DOHH2 (cell line): ENCODE measurements at regions not wholly inside any gene's neighbourhood (a gene's known extent, or its start where the extent isn't known, plus 50 kb on each side); places are given as distances from the start of the nearest gene placed in this dataset.

Source experiments
- H3F3A ChIP-seq: fragments of 200-600 bp; sonication (generic), shearing (Covaris generic); 2 replicates; pipeline ENCODE4 v1.6.0; 2016; ENCODE audit warnings: antibody characterized with exemption, mild to moderate bottlenecking; ENCODE audit not compliant: control insufficient read depth, insufficient read depth
- H3K27ac ChIP-seq: fragments of 200-600 bp; sonication (generic); 2 replicates; pipeline ENCODE4 v1.5.1; 2014; ENCODE audit warnings: low read depth, mild to moderate bottlenecking, low read length, moderate library complexity
- H3K27me3 ChIP-seq: fragments of 200-600 bp; sonication (generic); 2 replicates; pipeline ENCODE4 v1.6.1; 2014; ENCODE audit warnings: mild to moderate bottlenecking, low read length, mixed read lengths; ENCODE audit not compliant: control insufficient read depth
- H3K36me3 ChIP-seq: fragments of 200-600 bp; sonication (generic); 2 replicates; pipeline ENCODE4 v1.6.1; 2014; ENCODE audit warnings: mild to moderate bottlenecking, low read length, moderate library complexity, mixed read lengths; ENCODE audit not compliant: control insufficient read depth
- H3K4me1 ChIP-seq: fragments of 200-600 bp; sonication (generic); 2 replicates; pipeline ENCODE4 v1.6.1; 2014; ENCODE audit warnings: mild to moderate bottlenecking, low read length, mixed read lengths; ENCODE audit not compliant: control insufficient read depth
- H3K4me2 ChIP-seq: fragments of 200-600 bp; sonication (generic); 2 replicates; pipeline ENCODE4 v1.6.0; 2014; ENCODE audit warnings: mild to moderate bottlenecking, low read length, moderate library complexity
- H3K4me3 ChIP-seq: fragments of 200-600 bp; sonication (generic); 2 replicates; pipeline ENCODE4 v1.5.1; 2014; ENCODE audit warnings: mild to moderate bottlenecking, low read length, mixed read lengths
- H3K79me2 ChIP-seq: fragments of 200-600 bp; sonication (generic); 2 replicates; pipeline ENCODE4 v1.6.1; 2014; ENCODE audit warnings: mild to moderate bottlenecking, low read length, mixed read lengths; ENCODE audit not compliant: control insufficient read depth
- H3K9me2 ChIP-seq: fragments of 200-600 bp; sonication (generic); replicated peaks from 2 replicates; pipeline ENCODE4 v1.6.1; 2014; ENCODE audit warnings: mild to moderate bottlenecking, low read length, mixed read lengths; ENCODE audit not compliant: control insufficient read depth
- H3K9me3 ChIP-seq: fragments of 200-600 bp; sonication (generic); 2 replicates; pipeline ENCODE4 v1.6.1; 2014; ENCODE audit warnings: antibody characterized with exemption, low read length, mixed read lengths; ENCODE audit not compliant: control insufficient read depth, insufficient read depth
- H4K20me1 ChIP-seq: fragments of 200-600 bp; sonication (generic); 2 replicates; pipeline ENCODE4 v1.6.0; 2014; ENCODE audit warnings: low read depth, mild to moderate bottlenecking, antibody characterized with exemption, low read length, moderate library complexity; ENCODE audit not compliant: control insufficient read depth, insufficient read depth
- EZH2phosphoT487 ChIP-seq: fragments of 200-600 bp; sonication (generic); IDR thresholded peaks from 2 replicates; pipeline ENCODE4 v1.6.1; 2017; ENCODE audit warnings: borderline replicate concordance, mild to moderate bottlenecking, antibody characterized with exemption, low read length, moderate library complexity, mixed read lengths
- TF ChIP-seq, protein P1 (sequence below): fragments of 200-600 bp; sonication (generic); IDR thresholded peaks from one replicate; pipeline ENCODE4 v1.5.1; 2014; ENCODE audit warnings: antibody characterized with exemption, mild to moderate bottlenecking, low read depth, low read length; ENCODE audit not compliant: poor library complexity, severe bottlenecking

DNA sequence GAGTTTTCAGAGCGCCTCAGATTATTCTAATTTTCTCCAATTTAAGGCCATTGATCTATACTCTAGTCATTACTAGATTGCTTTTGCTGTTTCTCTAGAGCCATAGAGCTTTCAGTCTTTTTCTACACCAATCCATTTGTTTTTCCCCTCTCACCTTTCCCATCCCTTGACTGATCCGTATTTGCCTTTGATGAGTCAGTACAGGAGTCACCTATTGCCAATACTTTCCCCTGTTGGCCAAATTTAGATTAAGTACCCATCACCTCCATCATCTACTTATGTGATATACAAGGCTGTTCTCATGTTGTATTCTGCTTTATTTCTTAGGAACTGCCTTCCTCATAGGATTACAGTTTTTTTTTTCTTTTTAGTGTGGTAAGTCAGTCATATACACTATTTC is 463.2 kb downstream of the KLF12 start:
- H3K79me2 ChIP-seq, result no peaks in the 10 kb centered on the region
- no peak overlapping the region for H3K4me2 ChIP-seq
- no peaks in the 10 kb centered on the region for H4K20me1 ChIP-seq
- H3K9me2 ChIP-seq, result no peaks in the 10 kb centered on the region
- H3K9me3 ChIP-seq, result no peaks in the 10 kb centered on the region
- no peaks in the 10 kb centered on the region for H3K36me3 ChIP-seq
- H3K27ac ChIP-seq, result no peak overlapping the region
- H3K4me1 ChIP-seq, result no peaks in the 10 kb centered on the region
- H3K27me3 ChIP-seq, result no peaks in the 10 kb centered on the region; the same call in 1 of the 2 replicates
- no peak for TF ChIP-seq EZH2phosphoT487
- TF ChIP-seq, protein P1, sequence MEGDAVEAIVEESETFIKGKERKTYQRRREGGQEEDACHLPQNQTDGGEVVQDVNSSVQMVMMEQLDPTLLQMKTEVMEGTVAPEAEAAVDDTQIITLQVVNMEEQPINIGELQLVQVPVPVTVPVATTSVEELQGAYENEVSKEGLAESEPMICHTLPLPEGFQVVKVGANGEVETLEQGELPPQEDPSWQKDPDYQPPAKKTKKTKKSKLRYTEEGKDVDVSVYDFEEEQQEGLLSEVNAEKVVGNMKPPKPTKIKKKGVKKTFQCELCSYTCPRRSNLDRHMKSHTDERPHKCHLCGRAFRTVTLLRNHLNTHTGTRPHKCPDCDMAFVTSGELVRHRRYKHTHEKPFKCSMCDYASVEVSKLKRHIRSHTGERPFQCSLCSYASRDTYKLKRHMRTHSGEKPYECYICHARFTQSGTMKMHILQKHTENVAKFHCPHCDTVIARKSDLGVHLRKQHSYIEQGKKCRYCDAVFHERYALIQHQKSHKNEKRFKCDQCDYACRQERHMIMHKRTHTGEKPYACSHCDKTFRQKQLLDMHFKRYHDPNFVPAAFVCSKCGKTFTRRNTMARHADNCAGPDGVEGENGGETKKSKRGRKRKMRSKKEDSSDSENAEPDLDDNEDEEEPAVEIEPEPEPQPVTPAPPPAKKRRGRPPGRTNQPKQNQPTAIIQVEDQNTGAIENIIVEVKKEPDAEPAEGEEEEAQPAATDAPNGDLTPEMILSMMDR, result no peak
- no peaks in the 10 kb centered on the region for H3F3A ChIP-seq
- H3K4me3 ChIP-seq, result no peak overlapping the region

DNA sequence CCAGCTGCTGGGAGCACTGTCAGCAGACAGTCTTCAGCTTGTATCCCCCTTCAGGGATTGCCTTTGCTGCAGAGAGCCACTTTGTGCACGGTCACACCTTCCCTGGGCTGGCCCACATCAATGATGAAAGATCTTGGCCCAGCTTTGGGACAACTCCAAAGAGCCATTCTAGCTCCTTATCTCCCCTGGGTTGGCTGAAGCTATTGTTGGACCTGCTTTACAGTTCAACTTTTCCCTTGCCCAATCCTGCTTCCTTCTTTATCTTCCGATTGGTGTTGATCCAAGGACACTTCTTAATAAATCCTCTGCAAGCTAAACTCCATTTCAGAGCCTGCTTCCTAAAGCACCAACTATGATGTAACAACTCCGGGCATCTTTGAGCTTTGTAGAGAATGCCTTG is 466.4 kb downstream of the KLF12 start:
- Histone ChIP-seq H3K9me3 (no peaks in the 10 kb centered on the region), H3K9me2 (no peaks in the 10 kb centered on the region), H3F3A (no peaks in the 10 kb centered on the region), H3K4me2 (no peak overlapping the region), H4K20me1 (no peaks in the 10 kb centered on the region), H3K4me3 (no peak overlapping the region), H3K27me3 (no peaks in the 10 kb centered on the region; the same call in 1 of the 2 replicates), H3K79me2 (no peaks in the 10 kb centered on the region), H3K4me1 (no peaks in the 10 kb centered on the region), H3K36me3 (no peaks in the 10 kb centered on the region), H3K27ac (no peak overlapping the region)
- TF ChIP-seq, protein P1, result no peak
- no peak for TF ChIP-seq EZH2phosphoT487

DNA sequence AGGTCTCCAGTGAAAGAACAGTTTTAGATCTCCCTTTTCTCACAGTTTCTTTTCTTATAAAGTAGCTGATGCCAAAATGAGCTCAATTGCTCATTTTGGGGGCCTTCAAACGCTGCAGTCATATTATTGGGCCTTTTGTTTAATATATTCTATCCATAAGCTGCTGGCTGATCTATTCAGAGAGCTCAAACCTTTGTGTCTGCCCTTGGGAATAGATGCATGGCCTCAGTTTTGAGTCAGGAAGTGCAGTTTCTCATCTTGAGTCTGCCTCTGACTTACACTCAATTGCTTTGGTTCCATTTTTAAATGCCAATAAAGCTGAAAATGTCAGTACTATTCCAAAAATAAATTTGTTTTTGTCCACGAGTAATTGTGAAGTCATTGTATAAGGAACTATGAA is 468.9 kb downstream of the KLF12 start:
- H3K4me2 ChIP-seq, result no peak overlapping the region
- no peak overlapping the region for H3K27ac ChIP-seq
- H3K4me1 ChIP-seq, result no peaks in the 10 kb centered on the region
- no peak for TF ChIP-seq EZH2phosphoT487
- TF ChIP-seq, protein P1, result no peak
- H3K36me3 ChIP-seq, result no peaks in the 10 kb centered on the region
- H4K20me1 ChIP-seq, result no peaks in the 10 kb centered on the region
- H3F3A ChIP-seq, result no peaks in the 10 kb centered on the region
- H3K9me2 ChIP-seq, result no peaks in the 10 kb centered on the region
- no peaks in the 10 kb centered on the region; the same call in 1 of the 2 replicates for H3K27me3 ChIP-seq
- H3K9me3 ChIP-seq, result no peaks in the 10 kb centered on the region; the same call in 1 of the 2 replicates
- H3K79me2 ChIP-seq, result no peaks in the 10 kb centered on the region
- H3K4me3 ChIP-seq, result no peak overlapping the region

DNA sequence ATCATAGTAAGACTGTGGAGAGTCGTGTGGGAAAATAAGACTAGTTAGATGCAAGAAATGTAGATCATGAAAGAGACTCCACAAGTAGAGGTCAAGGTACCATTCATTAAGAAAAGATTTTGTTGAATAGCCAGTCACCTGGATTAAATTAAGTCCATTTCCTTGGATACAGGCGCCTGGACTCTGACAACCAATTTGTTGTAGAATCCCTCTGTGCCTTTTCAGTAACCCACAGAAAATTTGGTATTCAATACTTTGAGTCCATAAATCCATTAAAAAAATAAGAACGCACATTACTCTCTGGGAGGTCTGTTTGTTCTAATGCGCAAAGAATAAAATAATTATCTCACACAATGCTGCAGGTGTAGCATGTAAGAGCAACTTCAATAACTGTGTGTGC is 469.4 kb downstream of the KLF12 start:
- Histone ChIP-seq H3K4me3 (no peak overlapping the region), H3K4me1 (no peaks in the 10 kb centered on the region), H4K20me1 (no peaks in the 10 kb centered on the region), H3K4me2 (no peak overlapping the region), H3F3A (no peaks in the 10 kb centered on the region), H3K79me2 (no peaks in the 10 kb centered on the region), H3K27ac (no peak overlapping the region), H3K9me2 (no peaks in the 10 kb centered on the region), H3K9me3 (no peaks in the 10 kb centered on the region; the same call in 1 of the 2 replicates), H3K36me3 (no peaks in the 10 kb centered on the region), H3K27me3 (no peaks in the 10 kb centered on the region; the same call in 1 of the 2 replicates)
- no peak for TF ChIP-seq EZH2phosphoT487
- TF ChIP-seq, protein P1, result no peak
